ENCODE measurements at regions not wholly inside any gene's neighbourhood (a gene's known extent, or its start where the extent isn't known, plus 50 kb on each side); places are given as distances from the start of the nearest gene placed in this dataset.

- WGBS (ENCODE audit: extremely low coverage, insufficient read length, low lambda C conversion rate): no CpG with 5 or more reads among the region's 2 CpGs
- H2BK20ac ChIP-seq (ENCODE audit: low read depth, low read length, poor library complexity, severe bottlenecking): no peak overlapping the region
- no peaks in the 10 kb centered on the region for H3K36me3 Mint-ChIP-seq (ENCODE audit: insufficient read depth in 1 of 3, low read depth in 3 of 3)
- H3K4me3 Mint-ChIP-seq: no peak overlapping the region
- no peak overlapping the region for H2BK120ac ChIP-seq (ENCODE audit: low read depth, low read length, poor library complexity, severe bottlenecking)
- H3K4me2 ChIP-seq (ENCODE audit: insufficient read depth, insufficient read length, low read length): no peak overlapping the region
- no peak overlapping the region for H3K4ac ChIP-seq (ENCODE audit: low read depth, low read length)
- H4K91ac ChIP-seq (ENCODE audit: insufficient read length, low read depth, low read length): no peak overlapping the region
- no peak overlapping the region for H3T11ph ChIP-seq (ENCODE audit: low read length)
- no peaks in the 10 kb centered on the region for H3K79me1 ChIP-seq (ENCODE audit: insufficient read depth, low read depth, low read length, poor library complexity, severe bottlenecking)
- no peak overlapping the region for H3K27ac ChIP-seq (ENCODE audit: insufficient read length, low read depth, low read length)
- no peak overlapping the region for H2BK5ac ChIP-seq (ENCODE audit: insufficient read length, low read length)
- no peak overlapping the region for H4K8ac ChIP-seq (replicated peaks; ENCODE audit: insufficient read length, low read depth, low read length)
- H3K4me1 Mint-ChIP-seq: no peaks in the 10 kb centered on the region
- H4K5ac ChIP-seq (ENCODE audit: insufficient read length, low read depth, low read length): no peak overlapping the region
- no peaks in the 10 kb centered on the region for H3K27me3 Mint-ChIP-seq (ENCODE audit: low read depth)
- H3K9ac ChIP-seq (ENCODE audit: extremely low read depth, insufficient read length, low read length): no peak overlapping the region
- no peak for TF ChIP-seq CTCF (conservative IDR thresholded peaks at IDR 0.05)
- no peak overlapping the region for H2AFZ ChIP-seq (ENCODE audit: low read length)
- H3K23ac ChIP-seq (ENCODE audit: insufficient read length, low read depth, low read length): no peak overlapping the region
- H3K9me3 Mint-ChIP-seq: peaks cover 0 to 9% of the 10 kb centered on the region in 2 experiments; a peak in 4 of 5 replicates
- H3K4me1 ChIP-seq (ENCODE audit: insufficient read depth, low read length): no peaks in the 10 kb centered on the region
- no peak overlapping the region for H3K27ac Mint-ChIP-seq
- no peaks in the 10 kb centered on the region for H3K79me2 ChIP-seq (ENCODE audit: insufficient read depth, low read length)
- no peak for DNase-seq
- H3K23me2 ChIP-seq (ENCODE audit: insufficient read length, low read depth, low read length, poor library complexity, severe bottlenecking): no peaks in the 10 kb centered on the region
- no peak overlapping the region for H2AK5ac ChIP-seq (ENCODE audit: insufficient read length, low read length)
- no peak overlapping the region for H3K18ac ChIP-seq (ENCODE audit: insufficient read length, low read depth, low read length)
- no peaks in the 10 kb centered on the region for H3K27me3 ChIP-seq (ENCODE audit: insufficient read depth, low read length)
- no peaks in the 10 kb centered on the region for H3K9me3 ChIP-seq (ENCODE audit: control insufficient read depth, low read depth, low read length)
- no peaks in the 10 kb centered on the region for H4K20me1 ChIP-seq (ENCODE audit: control insufficient read depth, insufficient read depth, insufficient read length)
- no peak overlapping the region for H3K14ac ChIP-seq (ENCODE audit: insufficient read depth, low read length)
- no peak overlapping the region for H2BK12ac ChIP-seq (ENCODE audit: insufficient read length, low read depth, low read length)
- no peak overlapping the region for H2BK15ac ChIP-seq (ENCODE audit: low read depth, low read length)
- H3K56ac ChIP-seq (ENCODE audit: insufficient read length, low read depth, low read length): no peak overlapping the region
These were observed 80.0 kb upstream of the XIST start for GRCh38 chrX:73932522-73932921.

All from H9 (cell line).